ENCODE measurements at regions not wholly inside any gene's neighbourhood (a gene's known extent, or its start where the extent isn't known, plus 50 kb on each side); places are given as distances from the start of the nearest gene placed in this dataset.

GRCh38 chr5:53831496-53831895, 271.1 kb downstream of the NDUFS4 start:
- 83% methylated on average over 2 of the region's 2 CpGs for WGBS
- peaks cover 0 to 12% (median 4%) of the 10 kb centered on the region in 4 donors for H3K9me3 ChIP-seq
- intact Hi-C loops (cut with DNase I): no loop called here

More at GRCh38 chr5:53831496-53831895, 271.1 kb downstream of the NDUFS4 start:
- no peak overlapping the region for H3K27ac ChIP-seq (replicated peaks in 1 of 4)
- no peaks in the 10 kb centered on the region for H3K4me1 ChIP-seq
- TF ChIP-seq POLR2A (IDR thresholded peaks at IDR 0.05; ENCODE audit: low read depth) (no peak), CTCF (IDR thresholded peaks at IDR 0.05) (no peak), EP300 (IDR thresholded peaks at IDR 0.05) (no peak), POLR2AphosphoS5 (IDR thresholded peaks at IDR 0.05) (no peak)
- DNase-seq (ENCODE audit: extremely low spot score): no peak
- H3K27me3 ChIP-seq: no peaks in the 10 kb centered on the region
- H3K4me3 ChIP-seq: no peak overlapping the region
- H3K36me3 ChIP-seq: no peaks in the 10 kb centered on the region

All from esophagus muscularis mucosa (tissue), 4 donors.